ENCODE measurements at regions not wholly inside any gene's neighbourhood (a gene's known extent, or its start where the extent isn't known, plus 50 kb on each side); places are given as distances from the start of the nearest gene placed in this dataset.
A peak's percentile ranks its signal among the peaks of the same experiment; 100 is the strongest.

DNA sequence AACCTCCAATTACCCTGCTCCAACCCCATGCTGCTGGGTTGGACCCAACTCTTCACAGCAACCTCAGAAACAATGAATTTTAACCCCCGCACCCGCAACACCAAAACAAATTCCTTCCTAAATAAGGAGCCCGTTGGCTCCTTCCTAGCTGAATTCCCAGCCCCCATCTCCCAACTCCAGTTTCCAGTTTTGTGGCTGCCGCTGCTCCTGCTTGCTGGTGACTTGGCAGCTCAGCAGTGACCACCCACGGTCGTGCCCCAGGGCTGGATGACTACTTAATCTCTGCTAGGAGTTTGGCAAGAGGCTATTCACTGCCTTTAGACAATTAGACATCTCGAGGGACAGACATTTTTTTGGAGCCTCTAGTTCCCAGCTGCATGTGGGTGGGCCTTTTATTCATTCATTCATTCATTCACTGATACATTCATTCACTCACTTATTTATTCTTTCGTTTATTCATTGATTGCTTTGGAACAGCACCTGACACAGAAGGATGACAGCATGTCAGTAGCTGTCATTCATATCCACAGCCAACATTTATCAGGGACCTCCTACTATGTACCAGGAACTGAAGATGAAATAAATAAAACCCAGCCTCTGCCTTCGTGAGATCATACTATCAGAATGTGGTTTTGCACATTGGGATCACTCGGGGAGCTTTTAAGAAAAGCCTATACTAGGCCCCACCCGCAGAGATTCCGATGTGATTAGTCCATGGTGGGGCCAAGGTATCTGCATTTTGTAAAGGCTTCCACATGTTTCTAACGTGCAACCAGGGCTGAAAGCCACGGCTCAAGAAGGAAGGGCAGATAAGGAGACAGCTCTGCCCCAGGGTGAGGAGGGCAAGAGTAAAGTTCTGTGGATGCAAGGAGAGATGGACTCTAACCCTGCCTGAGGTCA is 256.5 kb downstream of the SHQ1 start:
- DNase-seq (ENCODE audit: low spot score) = no peak

DNA sequence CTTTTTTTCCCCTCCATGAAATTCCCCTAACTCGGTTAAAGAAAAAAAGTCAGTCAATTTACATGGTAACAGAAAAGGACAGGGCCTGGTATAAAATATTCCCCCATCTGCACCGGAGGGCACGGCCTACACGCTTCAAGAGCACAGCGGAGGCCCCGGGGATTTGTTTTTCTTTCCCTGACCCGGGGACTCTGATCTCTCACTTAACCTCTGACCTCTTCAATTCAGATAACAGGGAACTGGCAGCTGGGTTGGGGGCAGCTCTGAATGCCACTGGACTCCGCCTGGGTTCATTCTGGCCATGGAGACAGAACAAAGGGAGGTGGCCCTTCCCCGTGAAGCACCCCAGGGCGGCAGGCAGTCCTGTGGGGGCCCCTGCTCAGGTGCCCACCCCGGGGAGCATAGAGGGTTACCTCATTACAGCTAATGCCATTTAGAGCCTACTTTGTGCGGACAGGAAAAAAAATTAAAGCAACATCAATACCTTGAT is 257.5 kb downstream of the SHQ1 start:
- peak; percentile 34 for DNase-seq (ENCODE audit: low spot score)

DNA sequence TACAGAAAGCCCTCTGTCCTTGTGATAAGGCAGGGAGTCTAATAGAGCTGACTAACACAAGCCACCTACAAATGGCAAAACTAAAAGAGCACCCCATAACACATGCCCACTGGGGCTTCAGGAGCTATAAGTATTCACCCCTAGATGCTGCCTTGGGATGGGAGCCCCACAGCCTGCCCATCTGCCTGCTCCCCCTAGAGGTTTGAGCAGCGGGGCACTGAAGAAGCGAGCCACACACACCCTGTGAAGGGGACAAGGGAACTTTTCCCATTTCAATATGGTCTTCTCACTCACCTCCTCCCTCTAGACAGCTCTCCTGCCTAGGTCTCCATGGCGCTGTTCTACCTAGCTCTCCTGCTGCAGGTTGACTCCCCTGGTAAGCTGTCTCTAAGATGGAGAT is 261.0 kb downstream of the SHQ1 start:
- no peak for DNase-seq (ENCODE audit: low spot score)

DNA sequence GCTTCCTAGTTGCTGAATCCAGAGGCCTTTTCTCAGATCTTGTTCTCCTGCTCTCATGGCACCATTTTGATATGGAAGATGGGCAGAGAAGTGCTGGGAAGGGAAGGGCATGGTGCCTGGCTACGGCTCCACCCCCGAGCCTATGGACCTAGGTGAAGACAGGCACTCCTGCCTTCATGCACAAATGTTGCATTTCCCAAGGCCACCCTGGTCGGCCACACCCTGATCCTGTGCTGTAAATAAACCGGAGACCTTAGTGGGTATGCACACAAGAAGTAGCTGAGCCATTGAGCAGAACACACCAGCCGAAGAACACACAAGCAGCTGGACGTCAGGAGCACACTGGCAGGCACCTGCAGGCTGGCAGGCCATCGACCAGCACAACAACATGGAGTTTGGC is 261.6 kb downstream of the SHQ1 start:
- DNase-seq (ENCODE audit: low spot score) = no peak

DNA sequence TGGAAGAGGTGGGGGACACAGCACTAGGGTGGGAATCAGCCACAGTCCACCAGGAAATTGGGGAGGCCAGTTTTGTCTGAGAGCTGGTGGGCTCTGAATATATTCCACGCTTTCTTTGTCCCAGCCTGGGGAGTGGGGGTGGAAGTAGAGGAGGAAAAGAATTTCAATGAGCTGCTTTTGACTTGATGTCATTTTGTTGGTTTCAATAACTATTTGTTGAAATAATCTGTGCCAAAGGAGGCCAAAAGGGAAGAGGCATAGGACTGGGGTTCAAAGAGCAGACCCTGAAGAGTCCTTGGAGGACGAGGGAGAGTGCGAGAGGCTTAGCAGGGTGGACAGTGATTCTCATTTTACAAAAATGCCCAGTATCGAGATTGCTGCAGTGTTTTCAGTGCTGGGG is 262.3 kb downstream of the SHQ1 start:
- DNase-seq (ENCODE audit: low spot score) = no peak

DNA sequence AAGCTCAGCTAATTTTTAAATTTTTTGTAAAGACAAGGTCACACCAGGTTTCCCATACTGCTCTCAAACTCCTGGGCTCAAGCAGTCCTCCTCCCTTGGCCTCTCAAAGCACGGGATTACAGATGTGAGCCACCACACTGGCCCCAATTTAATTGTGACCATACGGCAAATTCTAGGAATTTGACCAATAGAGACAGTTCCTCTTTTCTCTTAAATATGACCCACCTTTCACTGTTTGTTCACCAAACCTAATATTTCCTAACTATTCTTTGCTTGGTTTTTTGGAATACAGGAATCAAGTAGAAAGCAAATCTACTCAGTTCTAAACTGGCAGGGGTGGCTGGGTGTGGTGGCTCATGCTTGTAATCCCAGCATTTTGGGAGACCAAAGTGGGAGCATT is 264.0 kb downstream of the SHQ1 start:
- DNase-seq (ENCODE audit: low spot score) = no peak

DNA sequence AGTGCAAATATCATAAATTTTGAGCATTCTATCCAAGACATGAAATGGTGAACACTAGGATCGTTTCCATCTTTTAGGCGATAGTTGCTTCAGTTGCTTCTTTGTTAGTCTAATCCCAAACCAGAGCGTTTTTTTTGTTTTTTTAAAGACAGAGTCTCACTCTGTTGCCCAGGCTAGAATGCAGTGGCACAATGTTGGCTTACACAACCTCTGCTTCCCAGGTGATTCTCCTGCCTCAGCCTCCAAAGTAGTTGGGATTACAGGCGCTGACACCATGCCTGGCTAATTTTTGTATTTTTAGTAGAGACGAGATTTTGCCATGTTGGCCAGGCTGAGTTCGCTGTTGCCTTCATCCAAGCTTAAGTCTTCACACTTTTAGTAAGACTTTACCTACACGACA is 265.3 kb downstream of the SHQ1 start:
- no peak for DNase-seq (ENCODE audit: low spot score)

DNA sequence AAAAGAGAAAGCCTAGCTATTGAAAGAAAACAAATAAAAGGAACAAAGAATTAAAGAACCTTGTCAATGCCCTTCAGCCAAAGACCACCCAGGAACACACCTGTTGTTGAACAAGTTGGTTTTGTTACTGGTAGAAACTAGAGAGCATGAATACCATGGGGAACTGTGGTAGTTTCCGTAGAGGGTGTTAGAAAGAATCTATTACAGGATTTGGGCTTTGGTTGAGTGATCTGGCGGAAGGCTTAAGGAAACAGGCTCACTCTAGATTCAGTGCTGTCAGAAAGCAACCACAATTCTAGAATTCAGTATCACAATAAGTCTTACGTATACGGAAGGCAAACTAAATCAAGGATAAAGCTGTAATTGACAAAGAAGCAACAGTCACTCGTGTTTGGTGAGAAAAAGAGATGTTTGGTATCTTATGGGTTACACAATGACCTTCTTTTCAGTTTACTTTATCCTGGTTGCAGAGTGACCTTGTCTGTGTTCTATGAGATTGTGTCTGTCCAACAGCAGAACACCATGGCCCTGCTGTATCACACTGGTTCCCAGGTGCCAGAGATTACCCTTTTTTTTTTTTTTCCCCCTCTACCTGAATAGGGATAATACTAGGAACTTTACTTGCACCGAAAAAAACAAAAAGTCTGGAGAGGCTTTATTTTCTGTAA is 265.9 kb downstream of the SHQ1 start:
- no peak for DNase-seq (ENCODE audit: low spot score)

DNA sequence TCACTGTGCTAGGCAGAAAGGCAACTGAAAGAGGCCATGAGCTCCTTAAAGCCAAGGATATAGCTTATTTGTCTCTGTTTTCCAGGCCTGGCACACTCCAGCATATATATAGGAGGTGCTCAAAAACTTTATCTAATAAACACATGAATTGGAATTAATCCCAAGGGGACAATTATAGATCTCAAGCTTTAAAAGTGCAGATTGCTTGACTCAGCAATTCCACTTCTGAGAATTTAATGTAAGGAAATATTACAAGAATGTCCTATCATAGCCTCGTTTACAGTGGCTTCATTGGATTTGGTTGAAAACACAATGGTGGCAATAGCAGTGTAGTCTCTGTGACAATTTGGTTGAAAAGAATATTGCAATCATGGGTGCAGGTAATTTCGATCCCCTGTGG is 267.3 kb downstream of the SHQ1 start:
- no peak for DNase-seq (ENCODE audit: low spot score)

DNA sequence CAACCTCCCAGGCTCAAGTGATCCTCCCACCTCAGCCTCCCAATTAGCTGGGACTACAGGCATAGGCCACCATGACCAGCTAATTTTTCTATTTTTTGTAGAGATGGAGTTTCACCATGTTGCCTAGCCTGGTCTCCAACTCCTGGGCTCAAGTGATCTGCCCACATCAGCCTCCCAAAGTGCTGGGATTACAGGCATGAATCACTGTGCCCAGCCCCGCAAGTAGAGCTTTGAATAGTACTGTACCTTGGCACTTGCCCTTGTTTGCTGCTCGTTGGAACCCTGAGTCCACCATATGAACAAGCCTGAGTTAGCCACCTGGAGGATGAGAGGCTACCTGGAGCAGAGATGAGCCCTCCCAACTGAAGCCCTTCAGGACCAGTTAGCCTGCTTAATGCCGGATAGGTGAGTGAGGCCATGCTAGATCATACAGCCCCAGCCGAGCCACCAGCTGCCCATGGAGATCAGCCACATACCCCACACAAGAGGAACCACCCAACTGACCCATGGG is 267.9 kb downstream of the SHQ1 start:
- no peak for DNase-seq (ENCODE audit: low spot score)

DNA sequence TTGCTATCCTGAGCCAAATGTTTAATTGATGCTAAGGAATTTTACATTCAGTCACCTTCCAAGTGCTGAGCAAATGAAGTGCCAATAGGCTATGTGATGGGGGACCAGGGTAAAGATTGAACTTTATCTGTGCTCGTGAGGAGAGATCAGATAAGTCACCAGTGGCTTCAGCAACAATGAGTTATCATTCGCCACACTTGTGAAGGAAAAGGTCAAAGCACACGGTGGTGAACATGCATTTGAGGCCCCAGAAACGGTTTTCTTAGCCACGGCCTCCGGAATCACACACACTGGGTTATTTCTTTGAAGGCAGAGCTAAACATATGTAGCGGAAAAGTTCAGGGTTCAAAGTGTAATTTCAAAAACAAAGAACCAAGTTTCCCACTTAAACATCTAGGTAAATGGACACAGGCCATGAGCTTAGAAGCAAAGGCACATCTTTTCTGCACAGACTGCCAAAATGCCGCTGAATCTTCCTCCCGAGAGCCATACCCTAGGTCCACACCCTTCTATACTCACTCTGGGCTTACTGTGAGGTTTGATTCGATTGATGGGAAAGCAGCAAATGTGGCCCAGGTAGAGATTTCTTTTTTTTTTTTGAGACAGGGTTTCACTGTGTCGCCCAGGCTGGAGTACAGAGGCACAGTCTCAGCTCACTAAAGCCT is 268.5 kb downstream of the SHQ1 start:
- no peak for DNase-seq (ENCODE audit: low spot score)

DNA sequence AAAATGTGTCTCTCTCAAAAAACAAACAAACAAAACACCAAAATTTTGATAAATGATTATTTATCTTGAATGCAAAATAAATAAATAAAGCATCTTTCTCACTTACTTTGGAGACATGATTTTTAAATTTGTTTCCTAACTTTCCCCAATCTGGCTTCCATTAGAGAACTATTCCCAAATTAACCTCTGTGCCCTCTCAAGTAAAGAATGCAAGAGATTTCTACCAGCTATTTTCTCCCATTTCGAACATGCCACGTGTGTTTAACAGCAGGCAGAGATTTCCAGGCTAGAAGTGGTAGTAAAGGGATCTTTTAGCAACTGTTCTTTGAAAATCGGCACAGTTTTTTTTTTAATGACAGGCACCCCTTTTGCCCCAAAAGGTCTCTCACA is 269.1 kb downstream of the SHQ1 start:
- no peak for DNase-seq (ENCODE audit: low spot score)

DNA sequence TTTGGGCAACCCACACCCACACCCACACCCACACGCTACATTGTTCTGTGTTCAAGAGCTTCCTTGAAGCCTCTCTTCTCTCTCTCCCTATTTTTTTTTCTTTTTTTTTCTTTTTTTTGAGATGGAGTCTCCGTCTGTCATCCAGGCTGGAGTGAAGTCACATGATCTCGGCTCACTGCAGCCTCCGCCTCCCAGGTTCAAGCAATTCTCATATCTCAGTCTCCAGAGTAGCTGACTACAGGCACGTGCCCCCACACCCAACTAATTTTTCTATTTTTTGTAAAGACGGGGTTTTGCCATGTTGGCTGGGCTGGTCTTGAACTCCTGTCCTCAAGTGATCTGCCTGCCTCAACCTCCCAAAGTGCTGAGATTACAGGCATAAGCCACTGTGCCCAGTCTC is 271.1 kb downstream of the SHQ1 start:
- DNase-seq (ENCODE audit: low spot score) = no peak

DNA sequence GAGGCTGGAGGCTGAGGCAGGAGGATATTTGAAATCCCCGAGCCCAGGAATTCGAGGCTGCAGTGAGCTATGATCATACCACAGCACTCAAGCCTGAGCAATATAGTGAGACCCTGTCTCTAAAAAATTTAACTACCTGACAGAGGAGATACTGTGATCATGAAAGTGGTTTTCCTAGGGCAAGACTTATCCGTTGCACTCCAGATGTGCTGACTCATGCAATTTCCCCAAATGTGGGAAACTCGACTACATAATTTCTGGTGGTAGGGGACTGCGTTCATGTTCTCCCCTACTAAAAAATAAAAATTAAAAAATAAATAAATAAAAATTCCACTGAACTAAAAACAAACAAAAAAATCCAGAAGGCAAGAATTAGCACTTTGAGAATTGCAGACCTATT is 271.7 kb downstream of the SHQ1 start:
- DNase-seq (ENCODE audit: low spot score) = no peak

DNA sequence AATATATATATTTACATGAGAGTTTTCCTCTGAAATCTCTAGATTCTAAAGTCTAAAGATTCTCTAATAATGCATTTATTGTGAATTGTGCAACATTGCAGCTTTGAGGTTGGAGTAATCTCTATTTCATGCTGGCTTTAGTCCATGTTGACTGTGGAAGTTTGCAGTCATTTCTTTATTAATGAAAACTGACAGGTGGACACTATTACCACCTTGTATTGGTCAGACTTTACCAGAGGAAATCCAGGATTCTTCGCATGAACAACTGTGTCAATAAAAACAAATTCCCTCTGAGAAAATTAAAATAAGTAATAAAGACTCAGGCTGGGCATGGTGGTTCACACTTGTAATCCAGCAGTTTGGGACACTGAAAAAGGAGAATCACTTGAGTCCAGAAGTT is 274.1 kb downstream of the SHQ1 start:
- no peak for DNase-seq (ENCODE audit: low spot score)

DNA sequence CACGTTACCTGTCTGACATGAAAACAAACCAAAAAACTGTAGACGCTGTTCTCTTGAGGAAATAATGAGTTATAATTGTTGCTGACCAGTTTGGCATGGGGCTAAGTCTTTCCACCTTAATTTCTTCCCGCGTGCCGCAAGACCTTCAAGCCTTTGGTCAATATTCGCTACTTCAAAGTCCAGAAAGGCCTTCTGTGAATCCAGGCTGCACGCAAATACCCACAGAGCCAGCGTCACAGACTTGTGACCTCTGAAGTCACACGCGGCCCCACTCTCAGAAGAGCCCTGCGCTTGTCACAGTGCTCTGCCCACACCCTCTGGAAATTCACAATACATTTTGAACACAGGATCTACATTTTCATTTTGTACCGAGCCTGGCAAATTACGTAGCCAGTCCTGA is 275.2 kb downstream of the SHQ1 start:
- DNase-seq (ENCODE audit: low spot score) = no peak

DNA sequence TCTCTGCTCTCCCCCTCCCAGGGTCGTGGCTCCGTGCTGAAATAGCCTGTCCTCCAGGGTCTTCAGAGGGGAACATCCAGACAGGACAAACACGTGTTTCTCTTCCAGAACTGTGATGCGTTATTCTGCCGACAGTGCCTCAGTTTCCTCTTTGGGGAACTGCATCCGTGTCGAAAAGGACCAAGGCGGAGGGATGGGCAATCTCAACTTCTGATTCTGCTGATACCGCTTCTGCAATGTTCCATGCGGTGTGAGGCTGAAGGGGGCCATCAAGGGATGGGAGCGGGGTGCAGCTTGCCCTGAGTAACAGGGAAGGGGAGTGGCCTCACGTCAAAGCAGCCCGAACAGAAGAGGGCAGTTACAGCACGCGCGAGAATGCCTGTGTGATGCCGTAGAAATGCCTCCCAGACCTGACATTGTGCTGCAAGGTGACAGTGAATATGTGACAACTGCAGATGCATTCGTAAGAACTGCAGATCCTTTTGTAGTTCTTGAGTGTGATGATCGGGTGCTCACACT is 275.7 kb downstream of the SHQ1 start:
- no peak for DNase-seq (ENCODE audit: low spot score)

DNA sequence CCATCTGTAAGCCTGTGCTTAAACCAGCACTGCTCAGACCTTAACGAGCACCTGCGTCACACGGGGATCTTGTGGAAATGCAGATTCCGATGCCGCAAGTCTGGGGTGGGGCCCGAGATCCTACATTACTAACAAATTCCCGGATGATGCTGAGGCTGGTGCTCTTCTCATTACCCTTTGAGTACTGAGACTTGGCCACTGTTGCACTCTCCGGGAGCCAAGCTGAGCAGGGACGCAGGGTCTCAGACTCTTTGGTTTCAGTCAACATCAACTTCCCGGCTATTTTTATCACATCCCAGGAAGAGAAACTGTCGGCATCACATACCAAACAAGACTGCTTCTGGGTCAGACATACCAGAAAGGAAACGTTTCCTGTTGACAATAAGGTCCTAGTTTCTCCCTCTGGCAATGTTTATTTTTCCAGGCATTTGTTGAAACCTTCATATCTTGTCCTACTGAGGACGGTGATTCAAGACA is 276.6 kb downstream of the SHQ1 start:
- DNase-seq (ENCODE audit: low spot score) = no peak

DNA sequence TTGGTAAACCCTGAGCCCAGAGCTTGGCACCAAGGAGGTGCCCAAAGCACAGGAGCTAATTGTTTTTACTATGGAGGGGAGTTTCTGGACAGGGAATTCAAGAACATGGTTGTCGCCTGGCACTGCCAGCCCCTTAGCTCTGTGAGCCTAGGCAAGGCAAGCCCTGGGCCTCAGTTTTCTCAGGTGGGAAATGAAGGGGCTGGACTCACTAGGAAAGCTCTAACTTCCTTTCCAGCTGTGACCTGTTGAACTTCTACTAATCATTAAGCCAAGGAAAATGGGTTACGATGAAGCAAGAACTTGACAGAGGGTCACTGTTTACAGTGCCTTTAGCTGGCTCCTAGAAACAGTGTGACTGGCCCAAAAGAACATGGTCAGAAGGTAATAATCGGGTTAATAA is 277.2 kb downstream of the SHQ1 start:
- no peak for DNase-seq (ENCODE audit: low spot score)

DNA sequence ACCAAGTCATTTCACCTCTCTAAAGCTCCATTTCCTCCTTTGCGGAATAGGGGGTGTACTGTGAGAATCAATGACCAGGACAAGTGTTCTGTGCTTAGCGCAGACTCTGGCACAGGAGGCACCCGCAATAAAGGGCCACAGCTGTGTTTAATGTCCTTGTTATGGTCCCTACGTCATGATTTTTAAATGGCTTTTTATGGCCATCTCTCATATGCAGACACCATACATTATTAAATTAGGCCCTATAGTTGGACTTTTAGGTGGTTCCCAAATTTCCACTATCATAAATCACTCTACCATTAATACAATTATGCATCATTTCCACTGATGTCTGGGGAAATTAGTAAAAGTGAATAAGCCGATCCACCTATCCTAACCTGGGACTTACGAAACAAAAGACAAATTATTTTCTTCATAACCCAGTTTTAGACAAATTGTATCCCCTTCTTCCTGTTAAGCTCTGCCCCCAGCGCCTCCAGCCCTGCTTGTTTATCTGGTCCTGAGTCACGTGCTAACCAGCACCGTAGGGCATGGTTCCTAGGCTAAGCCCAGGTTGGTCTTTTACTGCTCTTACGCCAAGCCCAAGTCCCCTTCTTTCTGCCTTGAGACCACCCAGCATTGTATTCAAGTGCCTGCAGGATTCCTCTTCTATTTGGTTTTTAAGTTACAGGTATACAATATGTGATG is 278.3 kb downstream of the SHQ1 start:
- no peak for DNase-seq (ENCODE audit: low spot score)

DNA sequence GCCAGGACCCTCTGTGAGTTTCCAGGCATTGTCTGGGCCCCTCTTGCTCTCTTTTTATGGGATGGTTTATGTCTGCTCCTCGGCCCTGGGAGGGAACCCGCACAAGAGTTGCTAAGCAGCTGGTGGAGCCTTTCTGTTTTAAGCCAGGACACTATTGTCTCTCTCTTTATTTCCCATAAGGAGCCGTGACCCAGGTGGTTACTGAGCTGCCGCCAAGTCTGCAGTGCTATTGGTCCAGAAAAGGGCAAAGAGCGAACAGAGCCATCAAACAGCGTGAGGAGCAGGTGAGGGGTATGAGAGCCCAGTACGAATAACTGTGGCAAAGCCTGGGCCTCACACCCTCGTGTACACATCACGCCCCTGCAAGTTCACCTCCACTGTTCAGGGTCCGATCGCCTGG is 280.2 kb downstream of the SHQ1 start:
- no peak for DNase-seq (ENCODE audit: low spot score)

DNA sequence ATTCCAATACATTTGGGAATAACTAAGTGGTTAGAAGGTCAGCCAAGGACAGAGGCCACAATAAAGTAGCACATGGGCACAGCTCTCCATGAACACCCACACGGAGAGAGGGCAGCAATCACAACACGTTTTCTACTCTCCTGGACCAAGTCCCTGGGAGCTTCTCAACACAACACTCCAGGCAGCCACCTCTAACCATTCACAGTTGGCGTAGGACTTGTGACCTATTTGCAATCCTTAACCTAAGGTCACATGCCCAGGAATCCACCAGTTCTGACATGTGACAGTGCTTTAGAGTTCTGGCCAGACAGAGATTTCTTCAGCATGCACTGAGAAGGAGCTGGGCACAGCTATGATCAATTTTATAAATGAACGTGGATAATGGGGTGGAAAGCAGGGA is 280.8 kb downstream of the SHQ1 start:
- no peak for DNase-seq (ENCODE audit: low spot score)

Measured in HuH-7.5 (cell line).